ENCODE measurements at regions not wholly inside any gene's neighbourhood (a gene's known extent, or its start where the extent isn't known, plus 50 kb on each side); places are given as distances from the start of the nearest gene placed in this dataset.
"Not testable (repeated sequence)": the region's sequence is repeated elsewhere in the genome, so short reads cannot be mapped to it uniquely, and the experiment has no call there.

GRCh38 chr16:35564889-35565288 lies 2105.5 kb downstream of the TP53TG3F start:
- DNase-seq (ENCODE audit: low spot score): no peak

- no peak for DNase-seq (ENCODE audit: low spot score)
These were observed 2106.2 kb downstream of the TP53TG3F start for GRCh38 chr16:35565626-35566025.

- no peak for DNase-seq (ENCODE audit: low spot score)
These were observed 2110.0 kb downstream of the TP53TG3F start for GRCh38 chr16:35569413-35569812.

DNA sequence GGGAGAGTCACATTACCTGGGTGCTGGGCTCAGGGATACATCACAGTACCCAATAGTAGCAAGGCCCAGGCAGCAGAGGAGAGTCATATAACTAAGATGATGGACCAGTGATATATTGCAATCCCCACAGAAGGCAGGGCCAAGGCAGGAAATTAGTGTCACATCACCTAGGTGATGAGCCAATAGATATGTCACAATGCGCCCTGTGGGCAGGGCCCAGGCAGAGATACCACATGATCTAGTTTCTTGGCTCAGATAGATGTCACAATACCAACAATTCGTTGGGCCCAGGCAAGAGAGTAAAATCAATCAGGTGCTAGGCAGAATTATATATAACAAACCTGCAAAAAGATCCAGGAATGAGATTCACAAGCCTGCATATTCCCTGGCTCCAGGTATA lies 2111.5 kb downstream of the TP53TG3F start:
- no peak for DNase-seq (ENCODE audit: low spot score)

- no peak for DNase-seq (ENCODE audit: low spot score)
These were observed 2112.8 kb downstream of the TP53TG3F start for GRCh38 chr16:35572186-35572585.

- no peak for DNase-seq (ENCODE audit: low spot score)
These were observed 2114.0 kb downstream of the TP53TG3F start for GRCh38 chr16:35573407-35573806.

GRCh38 chr16:35574011-35574410 lies 2114.6 kb downstream of the TP53TG3F start:
- no peak for DNase-seq (ENCODE audit: low spot score)

- DNase-seq (ENCODE audit: low spot score): no peak
These were observed 2115.3 kb downstream of the TP53TG3F start for GRCh38 chr16:35574454-35575431.

DNA sequence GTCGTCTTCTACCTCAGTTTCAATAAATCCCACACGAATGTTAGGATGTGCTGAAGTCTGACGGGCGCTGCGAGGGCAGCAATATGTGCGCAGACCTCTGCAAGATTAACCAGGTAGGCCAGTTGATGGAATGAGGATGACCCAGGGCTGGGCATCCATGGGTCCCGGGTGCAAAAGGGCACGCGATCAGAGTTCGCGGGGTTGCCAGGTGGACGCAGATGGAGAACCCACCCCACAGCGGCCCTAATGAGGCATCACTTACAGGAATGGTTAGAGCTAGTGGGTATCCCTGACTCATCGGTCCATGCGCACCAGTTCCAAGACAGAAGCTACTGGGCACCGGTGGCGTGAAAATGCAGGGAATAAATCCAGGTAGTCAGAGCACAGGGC lies 2116.0 kb downstream of the TP53TG3F start:
- DNase-seq (ENCODE audit: low spot score): no peak

DNA sequence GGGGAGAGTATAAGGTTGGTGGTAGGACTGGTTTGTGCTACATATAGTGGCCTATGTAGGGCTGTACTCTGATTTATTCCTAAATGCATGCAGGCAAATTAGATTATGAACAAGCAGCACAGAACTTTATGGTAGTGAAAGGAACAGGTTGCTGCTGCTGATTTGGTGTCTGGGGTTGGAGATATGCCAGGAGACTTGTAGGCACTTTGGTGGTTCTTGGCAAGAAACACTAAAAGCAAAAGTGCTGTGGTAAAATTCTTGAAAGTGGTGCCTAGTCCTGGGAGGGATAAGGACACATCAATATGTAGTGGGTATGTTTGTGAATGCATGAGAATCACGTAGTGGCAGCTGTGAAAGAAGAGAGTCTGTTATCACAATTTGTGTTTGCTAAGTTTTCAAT lies 2126.0 kb downstream of the TP53TG3F start:
- no peak for DNase-seq (ENCODE audit: low spot score)

- DNase-seq (ENCODE audit: low spot score): not testable (repeated sequence)
These were observed 2131.5 kb downstream of the TP53TG3F start for GRCh38 chr16:35590913-35591312.

- DNase-seq (ENCODE audit: low spot score): no peak
These were observed 2137.1 kb downstream of the TP53TG3F start for GRCh38 chr16:35596467-35596866.

DNA sequence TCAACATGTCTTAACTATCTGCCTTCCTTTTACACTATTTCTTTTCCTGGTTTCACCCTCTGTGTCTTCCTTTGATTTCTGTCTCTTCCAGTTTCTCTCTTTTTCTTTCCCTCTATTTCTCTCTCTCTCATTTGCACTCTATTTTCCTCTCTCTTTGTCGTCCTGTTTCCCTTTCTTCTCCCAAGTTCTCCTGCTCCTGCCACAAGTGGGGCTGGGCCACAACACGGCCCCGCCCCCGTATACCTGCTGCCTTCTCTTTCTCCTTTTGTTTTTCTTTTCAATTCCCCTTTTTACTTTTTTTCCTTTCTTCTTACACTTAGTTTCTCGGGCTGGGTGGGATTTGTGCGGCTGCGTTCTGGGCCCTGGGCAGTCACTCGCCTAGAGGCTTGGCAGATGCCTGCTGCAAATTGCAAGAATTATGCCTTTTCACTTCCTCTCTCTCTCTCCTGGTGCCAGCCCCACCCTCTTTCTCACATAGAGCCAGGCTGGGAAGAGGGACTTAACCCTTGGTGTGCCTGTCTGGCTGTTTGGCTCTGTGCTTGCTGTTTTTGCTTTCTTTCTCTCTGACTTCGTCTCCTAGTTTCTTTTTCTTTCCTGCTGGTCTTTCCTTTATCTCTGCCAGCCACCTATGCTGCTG lies 2139.4 kb downstream of the TP53TG3F start:
- DNase-seq (ENCODE audit: low spot score): no peak

DNA sequence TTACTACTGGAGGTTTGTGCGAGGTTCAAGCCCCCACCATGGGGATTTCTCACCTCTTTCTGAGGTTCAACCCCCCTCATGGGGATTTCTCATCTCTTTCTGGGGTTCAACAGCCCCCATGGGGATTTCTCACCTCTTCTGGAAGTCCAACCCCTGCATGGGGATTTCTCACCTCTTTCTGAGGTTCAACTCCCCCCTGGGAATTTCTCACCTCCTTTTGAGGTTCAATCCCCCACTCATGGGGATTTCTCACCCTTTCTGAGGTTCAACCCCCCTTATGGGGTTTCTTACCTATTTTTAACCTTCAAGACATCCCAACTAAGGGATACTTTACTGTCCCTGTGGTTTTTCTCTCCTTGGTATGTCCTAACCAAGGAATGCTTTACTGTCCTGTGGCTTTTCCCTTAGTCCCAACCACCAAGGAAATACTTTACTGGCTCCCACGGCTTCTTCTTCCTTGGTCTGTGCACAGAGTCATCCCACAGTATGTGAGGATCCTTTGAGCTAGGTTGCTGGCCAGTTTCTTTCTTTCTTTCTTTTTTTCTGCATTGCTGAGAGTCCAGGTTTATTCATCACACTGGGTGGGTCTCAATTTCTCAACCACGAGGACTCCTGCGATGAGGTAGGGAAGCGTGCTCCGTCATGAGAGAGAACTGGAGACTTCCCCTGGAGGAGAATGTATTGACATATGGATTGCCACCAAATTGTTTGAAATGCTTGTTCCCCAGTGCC lies 2140.2 kb downstream of the TP53TG3F start:
- no peak for DNase-seq (ENCODE audit: low spot score)

DNA sequence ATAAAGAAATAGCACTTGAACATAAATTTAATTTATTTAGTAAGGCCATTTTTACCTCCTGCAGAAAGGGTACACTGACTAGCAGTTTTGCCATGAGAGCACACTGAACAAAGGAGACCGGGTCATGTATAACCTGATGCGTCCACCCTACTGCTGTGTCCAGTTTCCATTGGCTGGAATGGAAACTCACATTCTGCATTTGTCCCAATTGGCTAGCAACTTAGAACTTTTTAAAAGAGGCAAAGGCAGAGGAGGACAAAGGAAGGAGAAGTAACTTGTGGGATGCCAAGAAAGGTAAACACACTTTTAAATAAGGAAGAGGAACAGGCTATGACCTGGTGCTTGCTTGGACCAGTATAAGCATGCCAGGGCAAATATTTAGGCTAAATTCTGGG lies 2140.7 kb downstream of the TP53TG3F start:
- DNase-seq (ENCODE audit: low spot score): not testable (repeated sequence)

- DNase-seq (ENCODE audit: low spot score): no peak
These were observed 2142.7 kb downstream of the TP53TG3F start for GRCh38 chr16:35602116-35602515.

- DNase-seq (ENCODE audit: low spot score): not testable (repeated sequence)
These were observed 2144.0 kb downstream of the TP53TG3F start for GRCh38 chr16:35603371-35603770.

DNA sequence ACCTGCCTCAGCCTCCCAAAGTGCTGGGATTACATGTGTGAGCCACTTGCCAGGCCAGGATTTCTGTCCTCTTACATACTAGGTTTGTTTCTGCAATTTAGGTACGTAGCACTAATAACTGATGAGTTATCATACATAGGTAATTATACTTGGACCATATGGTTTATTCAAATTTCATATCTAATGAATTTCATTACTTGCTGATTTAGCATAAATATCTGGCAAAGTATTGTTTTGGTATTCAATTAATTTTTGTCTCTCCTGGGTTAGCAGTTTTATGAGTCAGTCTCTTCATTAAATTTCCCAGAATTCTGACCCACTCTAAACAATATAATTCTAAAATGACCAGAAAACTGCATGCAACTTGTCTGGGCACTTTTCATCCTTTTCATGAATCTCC lies 2146.5 kb downstream of the TP53TG3F start:
- DNase-seq (ENCODE audit: low spot score): no peak

GRCh38 chr16:35614883-35615282 lies 2155.5 kb downstream of the TP53TG3F start:
- not testable (repeated sequence) for DNase-seq (ENCODE audit: low spot score)

DNA sequence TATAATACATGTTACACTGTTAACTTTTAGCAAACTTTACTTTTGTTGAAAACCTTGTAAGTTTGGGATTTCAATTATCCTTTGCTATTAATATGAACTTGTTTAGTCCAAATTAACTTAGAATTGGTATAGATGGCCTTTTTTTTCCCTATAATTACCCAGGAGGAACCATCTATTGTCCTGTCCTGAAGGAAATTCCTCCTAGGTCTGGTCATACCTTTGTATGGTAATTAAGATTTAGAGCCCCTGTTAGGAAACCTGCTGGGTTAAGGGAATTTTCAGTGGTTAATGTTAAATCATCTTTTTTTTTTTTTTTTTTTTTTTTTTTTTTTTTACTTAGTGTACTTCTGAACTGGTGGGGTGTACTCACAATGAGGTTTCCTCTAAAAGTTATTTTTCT lies 2159.8 kb downstream of the TP53TG3F start:
- DNase-seq (ENCODE audit: low spot score): not testable (repeated sequence)

DNA sequence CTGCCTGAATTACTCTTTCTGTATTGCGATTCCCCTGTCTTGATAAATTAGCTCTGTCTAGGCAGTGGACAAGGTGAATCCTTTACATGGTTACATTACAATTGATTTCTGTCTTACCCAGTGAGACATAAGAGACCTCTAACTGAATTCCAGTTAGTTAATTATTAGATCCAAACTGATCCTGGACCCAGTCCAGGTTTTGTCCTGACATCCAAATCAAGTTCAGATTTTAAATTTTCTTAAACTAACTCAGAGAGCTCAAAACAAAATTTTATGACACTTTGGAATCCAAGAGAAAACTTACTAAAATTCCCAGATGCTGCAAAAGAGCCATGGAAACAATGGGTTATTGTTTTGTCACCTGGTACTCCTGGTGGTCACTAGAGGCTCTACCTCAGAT lies 2166.6 kb downstream of the TP53TG3F start:
- DNase-seq (ENCODE audit: low spot score): no peak

GRCh38 chr16:35628976-35629375 lies 2169.6 kb downstream of the TP53TG3F start:
- no peak for DNase-seq (ENCODE audit: low spot score)

All from mesenteric fat pad (tissue), 1 donor.